ENCODE measurements at regions not wholly inside any gene's neighbourhood (a gene's known extent, or its start where the extent isn't known, plus 50 kb on each side); places are given as distances from the start of the nearest gene placed in this dataset.

- TF ChIP-seq CTCF (IDR thresholded peaks at IDR 0.05) (no peak), POLR2A (IDR thresholded peaks at IDR 0.05) (no peak)
Measured at GRCh38 chrX:97844161-97844560, 960.5 kb downstream of the RPA4 start.
